GM18868 (cell line): ENCODE measurements at regions not wholly inside any gene's neighbourhood (a gene's known extent, or its start where the extent isn't known, plus 50 kb on each side); places are given as distances from the start of the nearest gene placed in this dataset.
"Not testable (repeated sequence)": the region's sequence is repeated elsewhere in the genome, so short reads cannot be mapped to it uniquely, and the experiment has no call there.

Experiments used
- ATAC-seq: cut with Tn5 transposase; IDR thresholded peaks from one replicate; pipeline ENCODE4 v1.9.1; 2021; ENCODE audit warnings: mild to moderate bottlenecking, moderate library complexity; ENCODE audit not compliant: unreplicated experiment

DNA sequence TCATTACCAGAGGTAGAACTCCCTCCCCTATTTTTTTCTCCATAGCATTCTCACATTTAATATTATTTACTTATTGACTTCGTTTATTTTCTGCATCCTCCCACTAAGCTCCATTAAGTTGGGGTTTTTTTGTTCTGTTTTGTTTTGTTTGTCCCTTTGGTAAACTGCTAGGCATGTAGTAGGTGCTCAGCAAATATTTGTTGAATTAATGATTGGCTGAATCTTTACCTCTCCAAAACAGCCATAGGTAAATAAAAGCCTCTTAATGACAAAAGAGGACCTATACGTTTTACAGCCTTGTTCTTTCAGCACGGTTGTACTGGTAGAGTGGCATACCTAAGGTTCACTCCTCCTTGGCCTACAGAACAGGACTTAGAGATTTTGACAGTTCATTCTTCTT is 52.0 kb downstream of the PRORP start:
- ATAC-seq: no peak

GRCh38 chr14:35180179-35180578 is 57.8 kb downstream of the PRORP start:
- no peak for ATAC-seq

- ATAC-seq: not testable (repeated sequence)
Observed at GRCh38 chr14:35184891-35185290, 62.5 kb downstream of the PRORP start.

DNA sequence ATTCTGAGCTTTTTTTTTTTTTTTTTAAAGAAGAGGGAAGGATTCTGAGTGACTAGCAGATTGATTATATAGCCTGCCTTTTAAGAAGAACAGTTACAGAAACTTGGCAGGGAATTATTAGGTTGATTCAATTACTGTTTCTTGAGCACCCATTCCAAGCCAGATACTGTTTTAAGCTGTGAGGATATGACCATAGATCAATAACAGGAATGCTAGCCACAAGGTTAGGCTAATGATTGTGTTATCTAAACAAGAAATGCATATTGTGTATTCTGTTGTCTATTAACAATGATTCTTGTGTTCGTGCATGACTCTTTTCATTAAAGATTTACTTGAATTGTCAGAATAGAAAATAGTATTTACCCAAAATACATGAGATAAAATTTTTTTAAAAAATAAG is 67.1 kb downstream of the PRORP start:
- ATAC-seq: no peak

DNA sequence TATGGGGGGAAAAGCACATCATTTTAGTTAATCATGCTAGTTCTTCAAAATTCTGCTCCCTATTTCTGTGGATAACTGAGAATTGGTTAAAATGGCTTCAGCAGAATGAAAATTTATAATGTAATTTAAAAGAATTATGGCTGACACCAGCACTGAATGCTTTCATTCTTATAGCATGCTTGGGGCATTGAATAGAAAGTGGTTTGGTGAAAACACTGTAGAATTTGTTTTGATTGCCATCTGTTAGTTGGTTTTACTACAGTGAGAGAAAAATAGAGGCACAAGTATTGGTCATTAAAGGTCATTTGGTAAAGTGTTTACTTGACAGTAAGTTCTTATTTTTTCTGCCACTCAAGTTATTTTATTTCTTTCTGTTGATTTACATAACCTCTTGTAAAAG is 70.8 kb downstream of the PRORP start:
- no peak for ATAC-seq

DNA sequence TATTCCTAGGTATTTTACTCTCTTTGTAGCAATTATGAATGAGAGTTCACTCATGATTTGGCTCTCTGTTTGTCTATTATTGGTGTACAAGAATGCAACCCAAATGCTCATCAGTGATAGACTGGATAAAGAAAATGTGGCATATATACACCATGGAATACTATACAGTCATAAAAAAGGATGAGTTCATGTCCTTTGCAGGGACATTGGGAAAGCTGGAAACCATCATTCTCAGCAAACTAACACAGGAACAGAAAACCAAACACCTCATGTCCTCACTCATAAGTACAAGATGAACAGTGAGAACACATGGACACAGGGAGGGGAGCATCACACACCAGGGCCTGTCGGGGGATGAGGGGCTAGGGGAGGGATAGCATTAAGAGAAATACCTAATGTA is 71.8 kb downstream of the PRORP start:
- ATAC-seq: not testable (repeated sequence)

DNA sequence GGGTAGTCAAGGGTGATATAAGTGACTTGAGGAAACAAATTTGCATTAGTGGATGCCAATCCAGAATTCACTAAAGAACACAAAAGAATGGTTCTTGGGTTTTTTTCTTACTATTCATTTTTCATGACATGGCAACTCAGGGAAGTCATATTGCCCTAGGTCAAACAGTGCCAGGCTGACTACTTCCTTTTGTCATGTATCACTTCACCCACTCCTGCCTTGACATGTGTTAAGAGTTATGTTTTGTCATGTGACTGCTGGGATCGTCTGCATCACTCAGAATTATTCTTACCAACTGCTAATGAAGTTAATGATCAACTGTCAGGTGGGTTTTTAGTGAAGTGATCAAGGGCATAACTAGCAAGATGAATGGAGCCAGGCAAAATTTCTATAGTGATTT is 74.2 kb downstream of the PRORP start:
- no peak for ATAC-seq

- no peak for ATAC-seq
Observed at GRCh38 chr14:35197015-35197414, 74.7 kb downstream of the PRORP start.

DNA sequence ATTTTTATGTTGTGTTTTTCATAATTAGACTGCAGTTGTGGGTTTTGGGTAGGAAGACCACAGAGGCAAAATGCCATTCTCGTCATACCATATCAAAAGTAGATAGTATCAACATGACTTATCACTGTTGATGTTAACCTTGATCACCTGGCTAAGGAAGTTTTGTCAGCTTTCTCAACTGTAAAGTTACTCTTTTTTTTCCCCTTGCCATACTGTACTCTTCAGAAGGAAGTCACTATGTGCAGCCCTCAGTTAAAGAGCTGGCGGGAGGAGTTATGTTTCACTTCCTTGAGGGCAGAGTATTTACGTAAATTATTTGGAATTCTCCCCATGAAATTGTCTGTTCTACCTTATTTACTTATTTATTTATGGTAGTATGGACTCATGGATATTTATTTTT is 78.7 kb downstream of the PRORP start:
- ATAC-seq: no peak

GRCh38 chr14:35202195-35202594 is 79.8 kb downstream of the PRORP start:
- ATAC-seq: no peak

DNA sequence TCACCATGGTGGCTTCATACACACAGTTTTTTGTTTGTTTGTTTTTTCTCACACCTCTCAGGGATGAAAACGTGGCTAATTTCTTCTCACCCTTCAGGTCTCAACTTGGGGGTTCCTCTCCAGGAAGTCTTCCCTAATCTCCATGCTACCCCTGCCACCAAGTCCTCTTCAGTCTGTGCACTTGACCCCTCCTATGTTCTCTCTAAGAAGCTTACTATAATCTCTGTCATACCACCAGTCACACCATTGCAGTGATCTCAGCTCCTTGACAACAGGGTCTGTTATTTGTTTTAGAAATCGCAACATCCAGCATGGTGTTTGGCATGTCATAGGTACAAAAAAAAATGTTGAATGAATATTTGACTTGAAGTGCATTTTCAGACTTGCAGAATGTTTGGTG is 83.4 kb downstream of the PRORP start:
- no peak for ATAC-seq

GRCh38 chr14:35211067-35211466 is 81.1 kb upstream of the PSMA6 start:
- no peak for ATAC-seq

DNA sequence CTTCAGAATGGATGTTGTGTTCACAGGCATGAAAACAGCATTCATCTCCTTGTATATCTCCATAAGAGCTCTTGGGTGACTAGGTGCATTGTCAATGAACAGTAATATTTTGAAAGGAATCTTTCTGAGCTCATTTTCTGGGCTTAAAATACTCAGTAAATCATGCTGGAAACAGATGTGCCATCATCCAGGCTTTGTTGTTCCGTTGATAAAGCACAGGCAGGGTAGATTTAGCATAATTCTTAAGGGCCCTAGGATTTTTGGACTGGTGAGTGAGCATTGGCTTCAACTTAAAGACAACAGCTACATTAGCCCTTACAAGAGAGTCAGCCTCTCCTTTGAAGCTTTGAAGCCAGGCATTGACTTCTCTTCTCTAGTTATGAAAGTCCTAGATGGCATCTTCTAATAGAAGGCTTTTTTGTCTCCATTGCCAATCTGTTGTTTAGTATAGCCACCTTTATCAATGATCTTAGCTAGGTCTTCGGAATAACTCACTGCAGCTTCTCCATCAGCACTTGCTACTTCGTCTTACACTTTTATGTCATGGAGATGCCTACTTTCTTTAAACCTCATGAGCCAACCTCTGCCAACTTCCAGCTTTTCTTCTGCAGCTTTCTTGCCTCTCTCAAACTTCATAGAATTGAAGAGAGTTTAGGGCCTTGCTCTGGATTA is 79.6 kb upstream of the PSMA6 start:
- ATAC-seq: no peak

DNA sequence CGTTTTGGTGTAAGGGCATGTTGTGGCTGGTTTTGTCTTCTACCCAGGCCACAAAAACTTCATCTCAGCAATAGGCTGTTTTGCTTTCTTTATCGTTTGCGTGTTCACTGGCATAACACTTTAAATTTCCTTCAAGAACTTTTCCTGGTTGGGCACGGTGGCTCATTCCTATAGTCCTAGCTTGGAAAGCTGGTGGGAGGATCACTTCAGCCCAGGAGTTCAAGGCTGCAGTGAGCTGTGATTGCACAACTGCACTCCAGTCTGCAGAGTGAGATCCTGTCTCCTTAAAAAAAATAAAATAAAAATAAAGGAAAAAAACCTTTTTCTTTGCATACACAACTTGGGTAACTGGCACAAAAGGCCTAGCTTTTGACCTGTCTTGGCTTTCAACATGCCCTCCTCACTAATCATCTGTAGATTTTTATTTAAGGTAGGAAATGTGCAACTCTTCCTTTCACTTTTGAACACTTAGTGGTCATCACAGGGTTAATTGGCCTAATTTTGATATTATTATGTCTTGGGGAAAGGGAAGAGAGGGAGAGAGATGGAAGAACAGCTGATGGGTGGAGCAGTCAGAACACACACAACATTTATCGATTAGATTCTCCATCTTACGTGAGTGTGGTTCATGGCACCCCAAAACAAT is 78.9 kb upstream of the PSMA6 start:
- no peak for ATAC-seq

DNA sequence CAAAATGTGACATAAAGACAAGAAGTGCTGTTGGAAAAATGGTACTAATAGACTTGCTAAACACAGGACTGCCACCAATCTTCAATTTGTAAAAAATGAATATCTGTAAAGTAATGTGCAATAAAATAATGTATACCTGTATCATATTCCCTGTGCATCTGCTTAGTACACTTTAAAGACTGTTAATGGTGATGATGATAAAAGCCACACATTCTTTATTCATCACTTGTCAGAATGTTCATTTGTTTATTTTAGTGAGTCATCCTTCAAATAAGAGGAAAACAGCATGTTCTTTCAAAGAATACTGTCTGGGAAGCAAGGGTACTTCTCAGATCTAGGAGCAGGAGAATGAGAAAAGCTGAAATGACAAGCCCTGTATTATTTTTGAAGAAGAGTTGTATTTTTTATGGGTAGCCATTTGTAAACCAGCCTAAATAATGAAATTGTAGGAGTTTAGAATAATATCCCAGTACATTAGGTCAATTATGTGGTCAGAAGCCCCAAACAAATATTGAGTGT is 78.3 kb upstream of the PSMA6 start:
- no peak for ATAC-seq

- not testable (repeated sequence) for ATAC-seq
Observed at GRCh38 chr14:35214402-35214801, 77.8 kb upstream of the PSMA6 start.

GRCh38 chr14:35215110-35215813 is 76.9 kb upstream of the PSMA6 start:
- ATAC-seq: no peak

DNA sequence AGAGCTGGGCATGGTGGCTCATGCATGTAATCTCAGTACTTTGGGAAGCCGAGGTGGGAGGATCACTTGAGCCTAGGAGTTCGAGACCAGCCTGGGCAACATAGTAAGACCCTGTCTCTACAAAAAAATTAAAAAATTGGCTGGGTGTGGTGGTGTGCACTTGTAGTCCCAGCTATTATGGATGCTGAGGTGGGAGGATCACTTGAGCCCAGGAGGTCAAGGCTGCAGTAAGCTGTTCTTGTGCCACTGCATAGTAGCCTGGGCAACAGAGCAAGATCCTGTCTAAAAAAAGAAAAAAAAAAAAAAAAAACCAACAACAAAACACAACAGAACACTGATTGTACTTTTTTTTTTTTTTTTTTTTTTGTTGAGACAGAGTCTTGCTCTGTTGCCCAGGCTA is 74.0 kb upstream of the PSMA6 start:
- ATAC-seq: not testable (repeated sequence)

GRCh38 chr14:35218963-35219362 is 73.2 kb upstream of the PSMA6 start:
- ATAC-seq: no peak

- ATAC-seq: no peak
Observed at GRCh38 chr14:35220027-35220676, 72.0 kb upstream of the PSMA6 start.

GRCh38 chr14:35220920-35221319 is 71.3 kb upstream of the PSMA6 start:
- no peak for ATAC-seq
